OCI-LY3 (cell line): ENCODE measurements at regions not wholly inside any gene's neighbourhood (a gene's known extent, or its start where the extent isn't known, plus 50 kb on each side); places are given as distances from the start of the nearest gene placed in this dataset.

ENCODE experiments used
- CTCF ChIP-seq: fragments of 200-600, 300-600 bp; sonication (generic); IDR thresholded peaks from 2 replicates; pipeline ENCODE4 v1.5.1; 2014; ENCODE audit warnings: antibody characterized with exemption, low read length, low read depth
- EZH2phosphoT487 ChIP-seq: fragments of 200-600 bp; shearing (Covaris generic); IDR thresholded peaks from 2 replicates; pipeline ENCODE4 v1.6.1; 2018; ENCODE audit warnings: antibody characterized with exemption, mixed run types, low read depth

GRCh38 chr6:14635195-14635594, 517.6 kb downstream of the CD83 start:
- no peak for TF ChIP-seq CTCF
- no peak for TF ChIP-seq EZH2phosphoT487
